Trophoblast cell (in vitro differentiated cells and primary cell): ENCODE measurements at regions not wholly inside any gene's neighbourhood (a gene's known extent, or its start where the extent isn't known, plus 50 kb on each side); places are given as distances from the start of the nearest gene placed in this dataset.

ENCODE experiments used
- DNase-seq, 2 donors: peaks; one replicate each; pipeline ENCODE4 v3.0.0-alpha.2; 2016
- H2AFZ ChIP-seq: 2 replicates; pipeline ENCODE4 v1.6.1; 2013; ENCODE audit warnings: low read length, moderate library complexity, mild to moderate bottlenecking; ENCODE audit not compliant: insufficient read depth, poor library complexity
- H2AK5ac ChIP-seq: 2 replicates; pipeline ENCODE4 v1.6.1; 2013; ENCODE audit warnings: mild to moderate bottlenecking, low read length
- H2BK120ac ChIP-seq: 2 replicates; pipeline ENCODE4 v1.6.1; 2013; ENCODE audit warnings: low read length, mild to moderate bottlenecking, moderate library complexity; ENCODE audit not compliant: insufficient read depth, poor library complexity
- H2BK12ac ChIP-seq: 2 replicates; pipeline ENCODE4 v1.6.1; 2013; ENCODE audit warnings: mild to moderate bottlenecking, low read length, moderate library complexity
- H2BK5ac ChIP-seq: 2 replicates; pipeline ENCODE4 v1.6.1; 2013; ENCODE audit warnings: low read length, low read depth, moderate library complexity, mild to moderate bottlenecking; ENCODE audit not compliant: poor library complexity
- H3K14ac ChIP-seq: 2 replicates; pipeline ENCODE4 v1.6.1; 2013; ENCODE audit warnings: mild to moderate bottlenecking, low read length
- H3K18ac ChIP-seq: 2 replicates; pipeline ENCODE4 v1.6.1; 2013; ENCODE audit warnings: mild to moderate bottlenecking, low read length
- H3K23ac ChIP-seq: 2 replicates; pipeline ENCODE4 v1.6.1; 2013; ENCODE audit warnings: low read length
- H3K27ac ChIP-seq: 2 replicates; pipeline ENCODE4 v1.5.1; 2013; ENCODE audit warnings: low read depth, mild to moderate bottlenecking, inconsistent platforms, low read length, moderate library complexity
- H3K27me3 ChIP-seq: 2 replicates; pipeline ENCODE4 v1.6.1; 2013; ENCODE audit warnings: inconsistent platforms, mild to moderate bottlenecking, low read length, moderate library complexity; ENCODE audit not compliant: insufficient read depth
- H3K36me3 ChIP-seq, 2 experiments: 1 replicate in 1 of 2; 2 replicates in 1 of 2; pipeline ENCODE4 v1.6.1; 2013; ENCODE audit warnings: low read length in 2 of 2, mild to moderate bottlenecking in 2 of 2, moderate library complexity in 1 of 2; ENCODE audit not compliant: insufficient read depth in 2 of 2, control insufficient read depth in 1 of 2
- H3K4ac ChIP-seq: 2 replicates; pipeline ENCODE4 v1.6.1; 2013; ENCODE audit warnings: low read depth, mild to moderate bottlenecking, low read length, moderate library complexity
- H3K4me1 ChIP-seq, 2 experiments: 1 replicate in 1 of 2; 2 replicates in 1 of 2; pipeline ENCODE4 v1.6.1; 2013; ENCODE audit warnings: low read length in 2 of 2, mild to moderate bottlenecking in 2 of 2, moderate library complexity in 1 of 2; ENCODE audit not compliant: insufficient read depth in 2 of 2, control insufficient read depth in 1 of 2
- H3K4me2 ChIP-seq: 2 replicates; pipeline ENCODE4 v1.6.1; 2013; ENCODE audit warnings: inconsistent platforms, mild to moderate bottlenecking, low read length, moderate library complexity
- H3K4me3 ChIP-seq: 2 replicates; pipeline ENCODE4 v1.5.1; 2013; ENCODE audit warnings: mild to moderate bottlenecking, low read depth, low read length, inconsistent platforms
- H3K79me1 ChIP-seq: one replicate; pipeline ENCODE4 v1.6.1; 2013; ENCODE audit warnings: low read length
- H3K79me2 ChIP-seq: 2 replicates; pipeline ENCODE4 v1.6.1; 2013; ENCODE audit warnings: low read length, mild to moderate bottlenecking; ENCODE audit not compliant: control insufficient read depth, insufficient read depth, poor library complexity
- H3K9ac ChIP-seq: 2 replicates; pipeline ENCODE4 v1.6.1; 2013; ENCODE audit warnings: mild to moderate bottlenecking, low read length
- H3K9me3 ChIP-seq: 2 replicates; pipeline ENCODE4 v1.6.1; 2013; ENCODE audit warnings: low read depth, mild to moderate bottlenecking, control low read depth, inconsistent platforms, low read length; ENCODE audit not compliant: insufficient read depth
- H4K12ac ChIP-seq: 2 replicates; pipeline ENCODE4 v1.6.1; 2013; ENCODE audit warnings: low read depth, mild to moderate bottlenecking, low read length, moderate library complexity
- H4K8ac ChIP-seq: 2 replicates; pipeline ENCODE4 v1.6.1; 2013; ENCODE audit warnings: low read depth, mild to moderate bottlenecking, low read length, moderate library complexity
- H4K91ac ChIP-seq: one replicate; pipeline ENCODE4 v1.6.1; 2013; ENCODE audit warnings: low read depth, mild to moderate bottlenecking, low read length, moderate library complexity
- WGBS: extraction: QIAGEN DNeasy Blood & Tissue Kit; methylation state at CpG from one replicate; pipeline ENCODE4 v1.1.7; 2013; ENCODE audit warnings: missing lambda C conversion rate; ENCODE audit not compliant: insufficient read length, insufficient coverage; ENCODE audit errors: extremely low coverage; 5-methylcytosine and 5-hydroxymethylcytosine counted together

- no peak overlapping the region for H2BK12ac ChIP-seq
- no CpG with 5 or more reads among the region's 6 CpGs for WGBS
- H3K18ac ChIP-seq, result no peak overlapping the region
- H3K79me2 ChIP-seq, result no peaks in the 10 kb centered on the region
- DNase-seq, result no peak
- H3K4me3 ChIP-seq, result no peak overlapping the region
- no peaks in the 10 kb centered on the region for H3K4me1 ChIP-seq
- H4K8ac ChIP-seq, result no peak overlapping the region
- no peak overlapping the region for H2AFZ ChIP-seq
- no peaks in the 10 kb centered on the region for H3K36me3 ChIP-seq
- H3K23ac ChIP-seq, result no peak overlapping the region
- H3K9me3 ChIP-seq, result peaks cover 3% of the 10 kb centered on the region
- H3K9ac ChIP-seq, result no peak overlapping the region
- no peak overlapping the region for H3K14ac ChIP-seq
- H2BK5ac ChIP-seq, result no peak overlapping the region
- H2BK120ac ChIP-seq, result no peak overlapping the region
- no peak overlapping the region for H4K12ac ChIP-seq
- H3K4ac ChIP-seq, result no peak overlapping the region
- no peak overlapping the region for H3K27ac ChIP-seq
- no peaks in the 10 kb centered on the region for H3K27me3 ChIP-seq
- no peak overlapping the region for H2AK5ac ChIP-seq
- H3K4me2 ChIP-seq, result no peak overlapping the region
- H3K79me1 ChIP-seq, result no peaks in the 10 kb centered on the region
- H4K91ac ChIP-seq, result no peak overlapping the region
Measured at GRCh38 chr22:48644997-48645396, 1182.7 kb downstream of the BRD1 start.

GRCh38 chr22:48644108-48644507 is 1183.6 kb downstream of the BRD1 start:
- no peaks in the 10 kb centered on the region for H3K79me1 ChIP-seq
- no peak overlapping the region for H4K91ac ChIP-seq
- no peaks in the 10 kb centered on the region for H3K4me1 ChIP-seq
- H2BK5ac ChIP-seq, result no peak overlapping the region
- no peak overlapping the region for H3K9ac ChIP-seq
- no peak overlapping the region for H4K12ac ChIP-seq
- H2AK5ac ChIP-seq, result no peak overlapping the region
- peaks cover 3% of the 10 kb centered on the region for H3K9me3 ChIP-seq
- no peak overlapping the region for H3K4me3 ChIP-seq
- H4K8ac ChIP-seq, result no peak overlapping the region
- H3K4ac ChIP-seq, result no peak overlapping the region
- no CpG with 5 or more reads among the region's 9 CpGs for WGBS
- no peak overlapping the region for H3K18ac ChIP-seq
- H2BK120ac ChIP-seq, result no peak overlapping the region
- H3K23ac ChIP-seq, result no peak overlapping the region
- DNase-seq, result no peak
- H3K27me3 ChIP-seq, result no peaks in the 10 kb centered on the region
- no peak overlapping the region for H3K4me2 ChIP-seq
- H3K36me3 ChIP-seq, result no peaks in the 10 kb centered on the region
- H3K27ac ChIP-seq, result no peak overlapping the region
- H2BK12ac ChIP-seq, result no peak overlapping the region
- no peak overlapping the region for H2AFZ ChIP-seq
- H3K79me2 ChIP-seq, result no peaks in the 10 kb centered on the region
- no peak overlapping the region for H3K14ac ChIP-seq

GRCh38 chr22:48643066-48643731 is 1184.5 kb downstream of the BRD1 start:
- H3K9ac ChIP-seq, result no peak overlapping the region
- no peak overlapping the region for H2AK5ac ChIP-seq
- no peak overlapping the region for H3K23ac ChIP-seq
- H2AFZ ChIP-seq, result no peak overlapping the region
- H3K79me2 ChIP-seq, result no peaks in the 10 kb centered on the region
- H3K18ac ChIP-seq, result no peak overlapping the region
- no peaks in the 10 kb centered on the region for H3K27me3 ChIP-seq
- peaks cover 3% of the 10 kb centered on the region for H3K9me3 ChIP-seq
- no peak overlapping the region for H3K4me2 ChIP-seq
- no peaks in the 10 kb centered on the region for H3K79me1 ChIP-seq
- H2BK5ac ChIP-seq, result no peak overlapping the region
- H4K91ac ChIP-seq, result no peak overlapping the region
- H3K4ac ChIP-seq, result no peak overlapping the region
- no peak overlapping the region for H4K8ac ChIP-seq
- WGBS, result no CpG with 5 or more reads among the region's 23 CpGs
- no peak overlapping the region for H2BK12ac ChIP-seq
- no peaks in the 10 kb centered on the region for H3K4me1 ChIP-seq
- no peak overlapping the region for H3K14ac ChIP-seq
- no peak overlapping the region for H4K12ac ChIP-seq
- no peaks in the 10 kb centered on the region for H3K36me3 ChIP-seq
- no peak overlapping the region for H3K27ac ChIP-seq
- H2BK120ac ChIP-seq, result no peak overlapping the region
- H3K4me3 ChIP-seq, result no peak overlapping the region
- DNase-seq, result no peak

GRCh38 chr22:48642550-48642949 is 1185.1 kb downstream of the BRD1 start:
- no peak for DNase-seq
- H3K4me1 ChIP-seq, result no peaks in the 10 kb centered on the region
- H3K9ac ChIP-seq, result no peak overlapping the region
- no peaks in the 10 kb centered on the region for H3K79me2 ChIP-seq
- no peak overlapping the region for H3K23ac ChIP-seq
- no peak overlapping the region for H3K4me2 ChIP-seq
- H4K91ac ChIP-seq, result no peak overlapping the region
- no peak overlapping the region for H2BK5ac ChIP-seq
- no peak overlapping the region for H3K18ac ChIP-seq
- H3K27me3 ChIP-seq, result no peaks in the 10 kb centered on the region
- H3K9me3 ChIP-seq, result peaks cover 3% of the 10 kb centered on the region
- no peak overlapping the region for H4K8ac ChIP-seq
- H4K12ac ChIP-seq, result no peak overlapping the region
- no peak overlapping the region for H3K27ac ChIP-seq
- no CpG with 5 or more reads among the region's 6 CpGs for WGBS
- no peak overlapping the region for H3K4ac ChIP-seq
- H2AK5ac ChIP-seq, result no peak overlapping the region
- H3K4me3 ChIP-seq, result peak overlapping the region; percentile 13
- no peaks in the 10 kb centered on the region for H3K36me3 ChIP-seq
- no peaks in the 10 kb centered on the region for H3K79me1 ChIP-seq
- H2AFZ ChIP-seq, result no peak overlapping the region
- no peak overlapping the region for H3K14ac ChIP-seq
- no peak overlapping the region for H2BK12ac ChIP-seq
- H2BK120ac ChIP-seq, result no peak overlapping the region
